Skeletal muscle satellite cell (primary cell): ENCODE measurements at regions not wholly inside any gene's neighbourhood (a gene's known extent, or its start where the extent isn't known, plus 50 kb on each side); places are given as distances from the start of the nearest gene placed in this dataset.

Experiments
- H3K27me3 ChIP-seq: 2 replicates; pipeline ENCODE4 v1.7.0; 2013; ENCODE audit warnings: low read length; ENCODE audit not compliant: control insufficient read depth, insufficient read depth
- H3K36me3 ChIP-seq: 2 replicates; pipeline ENCODE4 v1.7.0; 2013; ENCODE audit warnings: mild to moderate bottlenecking, control low read depth, low read length; ENCODE audit not compliant: insufficient read depth
- H3K4me1 ChIP-seq: 2 replicates; pipeline ENCODE4 v1.7.0; 2013; ENCODE audit warnings: low read length; ENCODE audit not compliant: control insufficient read depth, insufficient read depth
- H3K4me2 ChIP-seq: 2 replicates; pipeline ENCODE4 v1.7.0; 2013; ENCODE audit warnings: mild to moderate bottlenecking, low read length
- H3K4me3 ChIP-seq: 2 replicates; pipeline ENCODE4 v1.7.0; 2013; ENCODE audit warnings: low read length
- H3K9ac ChIP-seq: 2 replicates; pipeline ENCODE4 v1.7.0; 2013; ENCODE audit warnings: mild to moderate bottlenecking, low read depth, low read length, moderate library complexity
- H3K9me3 ChIP-seq: replicated peaks from 2 replicates; pipeline ENCODE4 v1.7.0; 2013; ENCODE audit warnings: mild to moderate bottlenecking, control low read depth, low read length

GRCh38 chr21:43355266-43355924 lies 71.5 kb downstream of the SIK1 start:
- Histone ChIP-seq H3K4me2 (no peak overlapping the region), H3K4me1 (no peaks in the 10 kb centered on the region), H3K4me3 (no peak overlapping the region), H3K27me3 (peaks cover 24% of the 10 kb centered on the region), H3K36me3 (no peaks in the 10 kb centered on the region), H3K9me3 (no peaks in the 10 kb centered on the region), H3K9ac (no peak overlapping the region)

GRCh38 chr21:43354666-43355065 lies 72.3 kb downstream of the SIK1 start:
- Histone ChIP-seq H3K9ac (no peak overlapping the region), H3K27me3 (peaks cover 24% of the 10 kb centered on the region), H3K4me3 (no peak overlapping the region), H3K36me3 (no peaks in the 10 kb centered on the region), H3K9me3 (no peaks in the 10 kb centered on the region), H3K4me1 (no peaks in the 10 kb centered on the region), H3K4me2 (no peak overlapping the region)

- Histone ChIP-seq H3K4me1 (no peaks in the 10 kb centered on the region), H3K27me3 (peaks cover 22% of the 10 kb centered on the region), H3K9me3 (no peaks in the 10 kb centered on the region), H3K4me2 (no peak overlapping the region), H3K36me3 (no peaks in the 10 kb centered on the region), H3K9ac (no peak overlapping the region), H3K4me3 (no peak overlapping the region)
Observed at GRCh38 chr21:43354026-43354420, 72.9 kb downstream of the SIK1 start.

GRCh38 chr21:43353282-43354025 lies 73.5 kb downstream of the SIK1 start:
- Histone ChIP-seq H3K4me1 (no peaks in the 10 kb centered on the region), H3K9me3 (no peaks in the 10 kb centered on the region), H3K9ac (no peak overlapping the region), H3K4me2 (no peak overlapping the region), H3K27me3 (peaks cover 19% of the 10 kb centered on the region), H3K4me3 (no peak overlapping the region), H3K36me3 (no peaks in the 10 kb centered on the region)

- Histone ChIP-seq H3K4me3 (no peak overlapping the region), H3K27me3 (peaks cover 16% of the 10 kb centered on the region), H3K4me2 (no peak overlapping the region), H3K9me3 (no peaks in the 10 kb centered on the region), H3K36me3 (no peaks in the 10 kb centered on the region), H3K4me1 (no peaks in the 10 kb centered on the region), H3K9ac (no peak overlapping the region)
Observed at GRCh38 chr21:43352568-43353281, 74.2 kb downstream of the SIK1 start.

- Histone ChIP-seq H3K9me3 (no peaks in the 10 kb centered on the region), H3K4me2 (no peak overlapping the region), H3K9ac (no peak overlapping the region), H3K4me3 (no peak overlapping the region), H3K4me1 (no peaks in the 10 kb centered on the region), H3K36me3 (no peaks in the 10 kb centered on the region), H3K27me3 (peaks cover 12% of the 10 kb centered on the region)
Observed at GRCh38 chr21:43352154-43352537, 74.8 kb downstream of the SIK1 start.

GRCh38 chr21:43351501-43352153 lies 75.3 kb downstream of the SIK1 start:
- no peak overlapping the region for H3K4me2 ChIP-seq
- H3K9me3 ChIP-seq, result no peaks in the 10 kb centered on the region
- H3K4me3 ChIP-seq, result no peak overlapping the region
- no peaks in the 10 kb centered on the region for H3K4me1 ChIP-seq
- H3K36me3 ChIP-seq, result no peaks in the 10 kb centered on the region
- no peak overlapping the region for H3K9ac ChIP-seq
- H3K27me3 ChIP-seq, result peaks cover 12% of the 10 kb centered on the region

GRCh38 chr21:43349644-43350043 lies 77.3 kb downstream of the SIK1 start:
- Histone ChIP-seq H3K27me3 (peaks cover 8% of the 10 kb centered on the region), H3K4me1 (peaks cover 10% of the 10 kb centered on the region), H3K36me3 (no peaks in the 10 kb centered on the region), H3K9ac (no peak overlapping the region), H3K9me3 (no peaks in the 10 kb centered on the region), H3K4me2 (no peak overlapping the region), H3K4me3 (no peak overlapping the region)

GRCh38 chr21:43348801-43349261 lies 78.1 kb downstream of the SIK1 start:
- H3K9me3 ChIP-seq, result no peaks in the 10 kb centered on the region
- H3K9ac ChIP-seq, result no peak overlapping the region
- no peaks in the 10 kb centered on the region for H3K27me3 ChIP-seq
- H3K4me2 ChIP-seq, result no peak overlapping the region
- no peaks in the 10 kb centered on the region for H3K36me3 ChIP-seq
- no peak overlapping the region for H3K4me3 ChIP-seq
- H3K4me1 ChIP-seq, result peaks cover 10% of the 10 kb centered on the region

- H3K27me3 ChIP-seq, result no peaks in the 10 kb centered on the region
- no peaks in the 10 kb centered on the region for H3K36me3 ChIP-seq
- no peak overlapping the region for H3K9ac ChIP-seq
- H3K4me2 ChIP-seq, result no peak overlapping the region
- H3K4me3 ChIP-seq, result no peak overlapping the region
- no peaks in the 10 kb centered on the region for H3K9me3 ChIP-seq
- peaks cover 10% of the 10 kb centered on the region for H3K4me1 ChIP-seq
Observed at GRCh38 chr21:43348170-43348766, 78.7 kb downstream of the SIK1 start.
